GM19328 (cell line): ENCODE measurements at regions not wholly inside any gene's neighbourhood (a gene's known extent, or its start where the extent isn't known, plus 50 kb on each side); places are given as distances from the start of the nearest gene placed in this dataset.

Source experiments
- ATAC-seq: cut with Tn5 transposase; IDR thresholded peaks from one replicate; pipeline ENCODE4 v1.9.1; 2021; ENCODE audit warnings: mild to moderate bottlenecking, moderate library complexity; ENCODE audit not compliant: unreplicated experiment

DNA sequence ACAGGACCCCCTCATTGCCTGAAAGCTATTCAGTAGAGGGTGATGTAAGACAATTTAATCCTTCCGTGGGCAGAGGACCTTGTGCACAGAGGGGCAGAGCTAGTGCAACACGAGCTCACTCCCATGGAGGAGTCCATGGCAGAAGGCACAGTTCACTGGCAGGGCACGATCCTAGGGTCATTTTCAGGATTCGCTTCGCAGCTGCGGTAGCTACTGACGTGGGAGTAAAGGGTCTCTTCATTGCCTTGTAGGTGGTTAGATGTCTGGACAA, 207.8 kb downstream of the FOXO1 start:
- ATAC-seq, result no peak

- no peak for ATAC-seq
These were observed 206.3 kb downstream of the FOXO1 start for GRCh38 chr13:40460116-40460515.

DNA sequence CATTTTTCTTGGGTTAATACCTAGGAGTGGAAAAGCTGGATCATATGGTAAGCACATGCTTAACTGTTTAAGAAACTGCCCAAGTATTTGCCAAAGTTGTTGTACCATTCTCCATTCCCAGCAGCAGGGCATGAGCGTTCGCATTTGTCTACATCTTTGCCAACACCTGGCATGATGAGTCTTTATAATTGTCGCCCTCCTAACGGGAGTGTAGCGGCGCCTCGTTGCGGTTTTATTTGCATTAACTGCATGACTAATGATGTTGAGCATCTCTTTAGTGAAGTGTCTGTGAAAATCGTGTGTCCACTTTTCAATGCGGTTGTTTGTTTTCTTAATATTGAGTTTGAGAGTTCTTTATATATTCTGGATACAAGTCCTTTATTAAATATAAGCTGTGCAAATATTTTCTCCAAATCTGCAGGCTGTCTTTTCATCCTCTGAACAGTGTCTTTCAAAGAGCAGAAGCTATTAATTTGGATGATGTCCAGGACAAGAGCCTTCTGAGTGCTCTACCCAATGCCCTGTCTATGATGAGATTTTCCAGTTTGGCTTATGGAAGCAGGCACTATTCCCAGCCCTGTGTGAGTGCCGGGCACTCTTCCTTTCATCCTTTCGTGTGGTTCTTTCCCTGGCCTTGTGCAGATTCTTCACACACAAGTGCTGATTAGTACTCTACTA, 202.0 kb downstream of the FOXO1 start:
- no peak for ATAC-seq

DNA sequence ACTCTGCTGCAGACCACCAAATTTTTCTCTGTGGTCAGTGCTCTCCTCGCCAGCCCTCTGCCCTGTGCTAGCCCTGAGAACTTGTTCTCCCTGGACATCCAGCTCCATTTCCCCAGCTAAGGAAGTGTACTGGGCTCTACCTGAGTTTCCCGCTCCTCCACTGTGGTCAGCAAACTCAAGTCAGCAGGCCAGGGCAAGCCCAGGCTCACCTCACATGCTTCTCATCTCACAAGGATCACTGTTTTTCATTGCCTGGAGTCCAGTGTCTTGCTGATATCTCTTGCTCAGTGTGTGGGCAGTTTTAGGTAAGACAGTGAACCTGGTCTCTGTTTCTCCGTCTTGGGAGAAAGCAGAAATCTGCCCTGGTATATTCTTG, 201.4 kb downstream of the FOXO1 start:
- no peak for ATAC-seq

GRCh38 chr13:40466272-40466671, 200.2 kb downstream of the FOXO1 start:
- ATAC-seq, result no peak

- no peak for ATAC-seq
These were observed 198.1 kb downstream of the FOXO1 start for GRCh38 chr13:40468227-40468838.

DNA sequence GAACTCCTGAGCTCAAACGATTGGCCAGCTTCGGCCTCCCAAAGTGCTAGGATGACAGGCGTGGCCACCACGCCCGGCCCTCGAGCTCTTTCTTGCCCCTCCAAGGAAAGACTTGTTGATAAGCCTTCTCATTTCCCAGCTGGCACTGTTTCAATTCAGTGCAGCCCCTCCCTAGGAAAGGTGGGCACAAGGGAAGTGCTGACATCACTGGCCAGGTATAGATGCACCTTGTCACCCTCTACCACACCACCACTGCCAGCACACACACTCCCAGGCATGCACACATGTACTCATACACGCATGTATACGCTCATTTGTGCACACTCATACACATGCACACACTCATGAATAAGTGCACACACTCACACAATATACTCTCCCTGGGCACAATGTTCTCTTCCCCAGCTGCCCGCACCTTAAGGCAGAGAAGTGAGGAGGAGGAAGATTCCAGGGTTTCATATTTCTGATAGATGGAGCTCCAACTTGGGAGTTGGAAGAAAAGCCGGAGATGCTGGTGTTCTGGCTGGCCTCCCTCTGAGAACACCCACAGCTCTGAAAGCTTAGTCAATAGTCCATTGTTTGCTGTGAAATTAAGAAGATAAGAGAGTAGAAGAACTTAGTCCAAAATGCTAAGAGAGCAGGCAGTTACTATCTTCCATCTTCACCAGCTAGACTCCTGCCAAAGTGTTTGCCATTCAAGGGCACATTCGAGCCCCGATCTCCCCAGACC, 196.7 kb downstream of the FOXO1 start:
- no peak for ATAC-seq

GRCh38 chr13:40470660-40471059, 195.8 kb downstream of the FOXO1 start:
- ATAC-seq, result no peak

GRCh38 chr13:40471076-40471475, 195.4 kb downstream of the FOXO1 start:
- ATAC-seq, result no peak

GRCh38 chr13:40471911-40472310, 194.5 kb downstream of the FOXO1 start:
- ATAC-seq, result no peak

GRCh38 chr13:40472427-40473220, 193.8 kb downstream of the FOXO1 start:
- ATAC-seq, result no peak

DNA sequence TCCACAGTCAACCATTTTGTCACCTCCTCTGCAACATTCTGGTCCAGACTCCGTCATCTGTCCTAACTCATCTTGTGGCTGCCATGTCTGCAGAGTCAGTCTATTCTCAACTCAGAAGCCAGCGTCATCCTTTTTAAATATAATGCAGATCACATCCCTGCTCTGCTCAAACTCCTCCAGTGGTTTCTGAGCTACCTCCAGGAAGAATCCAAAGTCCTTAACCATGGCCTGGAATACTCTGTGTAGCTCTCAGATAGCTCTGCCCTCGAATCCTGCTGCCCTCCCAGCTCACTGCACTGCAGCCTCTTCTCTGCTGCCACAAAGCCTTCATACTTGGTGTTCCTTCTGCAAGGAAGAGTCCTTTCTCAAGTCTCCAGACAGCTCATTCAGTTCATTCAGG, 190.8 kb downstream of the FOXO1 start:
- no peak for ATAC-seq

DNA sequence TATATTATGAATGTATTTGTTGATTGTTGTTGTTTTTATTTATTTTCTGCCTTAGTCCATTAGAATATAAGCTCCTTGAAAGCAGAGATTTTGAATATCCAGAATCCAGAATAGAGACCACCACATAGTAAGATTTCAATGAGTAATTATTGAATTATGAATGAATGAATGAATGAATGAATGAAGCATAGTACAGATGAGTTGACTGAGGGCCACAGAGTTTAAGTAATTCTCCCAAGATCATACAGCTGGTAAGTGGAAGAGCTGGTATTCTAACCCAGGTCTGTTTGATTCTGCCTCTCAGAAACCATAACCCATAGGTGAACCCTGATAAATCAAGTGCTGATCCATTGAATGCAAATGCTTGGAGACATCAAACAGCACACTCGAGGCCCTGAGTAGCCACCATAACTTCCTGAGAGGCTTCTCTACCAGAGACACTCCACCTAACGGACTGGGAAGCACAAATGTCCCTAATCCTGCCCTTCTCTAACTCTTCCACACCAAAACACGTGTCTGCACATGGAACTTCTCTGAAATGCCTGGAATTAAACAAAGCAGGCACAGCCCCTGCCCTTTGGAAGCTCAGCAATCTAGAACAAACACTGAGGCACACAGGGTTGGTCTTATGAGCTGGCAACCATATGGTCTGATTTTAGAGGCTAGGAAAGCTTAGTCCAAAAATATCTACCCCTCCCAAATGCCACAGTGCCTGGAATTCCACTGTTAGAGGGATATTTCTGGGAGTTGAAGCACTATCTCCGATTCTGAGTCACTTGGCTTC, 190.1 kb downstream of the FOXO1 start:
- no peak for ATAC-seq

DNA sequence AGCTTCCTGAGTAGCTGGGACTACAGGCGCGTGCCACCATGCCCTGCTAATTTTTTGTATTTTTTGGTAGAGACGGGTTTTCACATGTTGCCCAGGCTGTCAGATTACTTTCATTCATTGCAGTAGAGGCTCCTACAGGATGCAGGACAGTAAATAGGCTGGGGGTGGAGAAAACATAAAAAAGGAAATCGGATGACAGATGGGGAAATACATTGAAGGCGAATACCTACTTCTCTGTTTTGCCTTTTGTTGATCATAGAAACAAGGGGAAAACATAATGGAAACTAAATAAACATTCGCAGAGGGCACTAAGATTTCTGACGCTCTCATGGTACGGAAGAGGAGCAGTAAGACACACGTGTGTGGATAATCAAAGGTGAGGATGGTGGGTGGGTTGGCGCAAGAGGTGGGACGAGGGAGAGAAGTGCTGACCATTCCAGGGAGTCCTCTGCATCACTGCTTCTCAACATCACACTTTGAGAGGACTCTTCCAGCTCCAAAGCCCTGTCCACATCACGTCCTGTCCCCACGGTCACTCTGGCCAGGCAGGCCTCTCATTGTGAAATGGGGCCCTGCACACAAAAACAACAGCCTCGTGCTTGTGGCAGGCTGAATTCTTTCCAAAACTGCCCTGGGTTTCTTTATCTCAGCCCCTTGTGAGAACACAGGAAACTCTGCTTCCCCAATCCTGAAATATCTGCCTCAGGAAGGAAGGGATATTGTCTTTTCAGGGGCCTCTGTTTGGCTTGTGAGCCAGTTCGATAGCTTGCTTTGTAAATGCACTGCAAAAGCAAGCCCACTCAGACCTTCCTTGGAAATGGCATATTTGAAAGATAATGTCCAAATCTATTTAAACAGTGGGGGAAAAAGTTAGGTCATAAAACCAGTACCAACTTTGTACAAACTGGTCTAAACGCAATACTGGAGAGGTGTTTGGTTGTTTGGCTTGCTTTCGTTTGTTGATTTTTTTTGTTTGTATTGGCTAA, 188.5 kb downstream of the FOXO1 start:
- ATAC-seq, result no peak

DNA sequence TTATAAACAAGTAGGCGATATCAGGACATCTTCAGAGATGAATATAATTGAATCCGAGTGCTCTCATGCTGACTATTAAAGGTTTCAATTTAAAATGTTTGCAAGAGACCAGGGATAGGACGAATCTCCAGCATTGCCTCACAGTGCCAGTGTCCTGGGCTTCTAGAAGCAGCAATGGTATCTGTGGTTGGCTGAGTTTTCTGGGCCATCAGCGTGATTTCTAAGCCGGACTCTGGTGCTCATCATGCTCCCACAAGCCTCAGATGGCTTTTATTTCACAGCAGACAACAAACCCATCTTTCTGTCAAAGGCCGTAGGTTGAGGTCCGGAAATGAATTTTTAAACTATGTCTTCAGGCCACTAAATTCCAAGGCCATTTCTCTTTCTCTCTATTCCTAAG, 187.7 kb downstream of the FOXO1 start:
- no peak for ATAC-seq

DNA sequence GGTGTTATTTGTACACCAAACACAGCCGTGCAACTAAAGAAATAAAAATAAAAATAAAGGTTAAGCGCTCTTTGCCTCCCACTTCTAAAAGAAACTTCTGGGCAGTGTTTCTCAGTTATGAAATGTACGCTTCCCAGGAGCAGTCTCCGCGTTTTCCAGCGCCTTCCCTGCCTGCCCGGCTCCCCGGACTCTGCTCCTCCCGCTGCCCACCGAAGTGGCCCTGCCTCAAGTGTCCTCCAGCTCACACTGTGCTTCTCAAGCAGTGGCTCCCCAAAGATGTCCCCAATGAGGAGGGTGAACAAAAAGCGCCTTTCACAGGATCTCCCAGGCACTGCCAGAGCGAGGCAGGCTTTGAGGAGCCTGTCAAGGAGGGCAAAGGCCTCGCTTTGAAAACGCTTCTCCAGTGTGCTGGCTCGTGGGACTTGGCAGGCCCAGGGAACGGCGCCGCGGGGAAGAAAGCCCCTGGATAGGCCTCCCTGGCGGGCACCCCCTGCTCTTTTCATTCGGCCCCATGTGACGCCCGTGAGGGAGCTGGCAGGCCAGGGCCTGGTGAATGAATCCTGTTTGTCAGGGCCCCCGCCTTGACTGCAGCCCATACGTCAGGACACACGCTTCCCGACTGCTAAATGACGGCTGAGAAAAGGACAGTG, 187.1 kb downstream of the FOXO1 start:
- no peak for ATAC-seq

DNA sequence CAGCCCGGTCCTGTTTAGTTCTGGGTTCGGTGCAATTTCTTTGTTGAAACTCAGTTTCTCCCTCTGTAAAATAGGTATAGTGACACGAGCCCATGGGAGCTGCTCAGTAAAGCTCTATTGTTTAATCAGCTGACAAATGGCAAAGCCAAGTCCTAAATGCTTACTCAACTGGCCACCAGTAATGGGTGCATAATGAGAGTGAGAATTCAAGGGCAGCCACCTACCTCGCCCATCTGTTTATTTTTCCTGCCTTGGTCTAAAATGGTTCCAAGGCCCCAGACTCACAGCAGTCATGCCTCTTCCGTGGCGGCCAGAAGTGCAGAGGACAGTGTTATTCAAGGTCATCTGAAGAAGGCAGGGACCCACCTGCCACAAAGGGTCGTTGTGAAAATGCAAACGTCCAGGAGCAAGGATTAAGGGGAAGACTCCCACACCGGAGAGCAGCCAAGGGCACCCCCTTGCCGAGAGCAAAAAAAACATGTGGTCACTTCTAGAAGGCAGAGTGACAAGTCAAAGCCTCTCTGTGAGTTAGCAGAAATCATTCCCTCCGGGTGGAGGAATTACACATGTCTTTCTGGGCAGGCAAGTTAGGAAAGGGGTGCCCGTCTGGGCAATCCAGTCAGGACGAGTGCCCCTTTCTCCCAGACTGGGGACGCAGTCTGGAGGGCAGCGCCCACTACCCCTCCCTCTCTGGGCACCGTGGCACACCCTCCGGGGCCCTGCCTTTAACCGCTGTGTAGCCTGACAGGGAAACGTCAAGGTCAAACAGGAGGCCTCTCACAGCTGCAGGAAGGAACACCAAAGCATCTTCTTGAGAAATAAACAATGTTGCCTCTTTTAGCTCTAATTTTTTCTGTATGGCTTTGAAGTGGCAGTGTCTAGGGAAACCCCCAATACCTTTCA, 186.2 kb downstream of the FOXO1 start:
- no peak for ATAC-seq

DNA sequence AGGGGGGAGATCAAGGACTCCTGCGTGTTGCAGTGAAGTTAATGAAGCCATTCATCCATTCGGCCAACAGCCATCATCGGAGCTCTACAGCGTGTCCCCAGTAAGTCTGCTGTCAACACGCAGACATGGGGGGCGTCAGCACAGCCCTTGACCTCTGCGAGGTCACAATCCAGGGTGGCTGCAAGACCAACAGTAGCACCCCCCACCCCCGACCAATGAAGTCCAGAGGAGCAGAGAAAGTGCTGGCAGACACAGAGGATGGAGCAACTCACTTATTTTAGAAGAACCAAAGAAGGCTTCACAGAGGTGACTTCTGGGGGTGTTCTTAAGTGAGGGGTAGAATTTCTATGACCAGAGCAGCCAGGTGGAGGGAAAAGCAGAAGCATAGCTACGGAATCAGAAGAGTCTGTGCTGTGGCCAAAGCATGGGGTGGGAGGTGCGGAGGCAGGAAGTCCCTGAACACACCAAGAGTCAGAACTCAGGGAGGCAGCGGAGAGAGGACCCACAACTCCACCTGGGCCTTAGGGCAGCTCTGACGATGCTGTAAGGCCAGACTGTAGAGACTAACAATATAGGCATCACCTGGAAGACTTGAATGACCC, 185.4 kb downstream of the FOXO1 start:
- no peak for ATAC-seq
